GM21723 (cell line): ENCODE measurements at regions not wholly inside any gene's neighbourhood (a gene's known extent, or its start where the extent isn't known, plus 50 kb on each side); places are given as distances from the start of the nearest gene placed in this dataset.
"Not testable (repeated sequence)": the region's sequence is repeated elsewhere in the genome, so short reads cannot be mapped to it uniquely, and the experiment has no call there.

Experiments used
- ATAC-seq: cut with Tn5 transposase; IDR thresholded peaks from one replicate; pipeline ENCODE4 v1.9.1; 2021; ENCODE audit warnings: mild to moderate bottlenecking, moderate library complexity; ENCODE audit not compliant: unreplicated experiment

GRCh38 chr6:122859676-122860075 lies 70.6 kb downstream of the SMPDL3A start:
- ATAC-seq = no peak

DNA sequence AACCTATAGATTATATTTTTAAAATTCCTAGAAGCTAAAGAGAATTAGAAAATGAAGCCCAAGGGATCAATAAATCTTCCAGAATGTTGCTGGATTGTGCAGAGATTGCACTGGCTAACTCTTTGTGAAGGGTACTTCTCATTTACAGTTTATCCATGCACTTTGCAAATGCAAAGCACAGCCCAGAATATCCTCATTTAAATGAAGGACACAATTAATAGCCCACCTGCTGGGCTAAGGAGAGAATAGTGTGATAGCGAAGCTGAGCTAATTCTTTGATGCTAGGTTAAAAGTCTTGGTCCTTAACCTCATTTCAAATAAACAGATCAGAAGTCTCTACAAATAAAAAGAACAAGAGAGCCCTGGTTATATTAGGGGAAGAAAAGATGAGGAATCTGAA lies 72.5 kb downstream of the SMPDL3A start:
- ATAC-seq = no peak

GRCh38 chr6:122868137-122868536 lies 79.1 kb downstream of the SMPDL3A start:
- ATAC-seq = no peak

- peak; percentile 74 for ATAC-seq
These were observed 80.5 kb downstream of the SMPDL3A start for GRCh38 chr6:122869437-122870024.

GRCh38 chr6:122871079-122871478 lies 82.0 kb downstream of the SMPDL3A start:
- ATAC-seq = no peak

DNA sequence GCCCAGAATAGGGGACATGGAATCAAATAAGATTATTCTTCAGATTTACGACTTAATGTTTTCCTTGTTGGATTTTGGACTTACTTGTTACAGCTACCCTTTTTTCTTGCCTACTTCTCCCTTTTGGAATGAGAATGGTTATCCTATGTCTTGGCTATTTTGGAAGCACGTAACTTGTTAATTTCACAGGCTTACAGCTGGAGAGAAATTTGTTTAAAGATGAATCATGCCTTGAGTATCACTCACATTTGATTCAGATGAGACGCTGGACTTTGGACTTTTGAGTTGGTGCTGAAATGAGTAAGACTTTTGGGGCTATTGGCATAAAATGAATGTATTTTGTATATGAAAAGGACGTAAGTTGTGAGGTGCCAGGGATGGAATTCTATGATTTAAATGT lies 83.3 kb downstream of the SMPDL3A start:
- no peak for ATAC-seq

- ATAC-seq = no peak
These were observed 88.2 kb downstream of the SMPDL3A start for GRCh38 chr6:122877302-122877701.

DNA sequence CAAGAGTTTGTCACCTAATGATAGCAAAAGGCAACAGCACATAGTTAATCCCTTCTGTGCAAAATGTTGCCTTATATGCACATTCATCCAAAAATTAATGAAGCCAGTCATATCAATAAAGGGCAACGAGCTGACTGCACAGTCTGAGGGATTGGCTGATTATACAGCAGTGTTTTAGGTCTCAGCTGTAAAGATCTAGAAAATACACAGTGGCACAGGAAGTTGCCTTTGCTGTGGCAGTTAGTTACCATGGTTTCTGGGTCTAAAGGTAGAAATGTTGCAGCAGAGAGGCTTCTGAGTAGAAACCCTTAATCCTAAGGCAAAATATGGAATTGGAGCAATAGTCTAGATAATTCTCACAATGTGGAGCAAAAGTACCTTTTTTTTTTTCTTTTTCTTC lies 89.7 kb downstream of the SMPDL3A start:
- ATAC-seq = no peak

- no peak for ATAC-seq
These were observed 97.4 kb downstream of the SMPDL3A start for GRCh38 chr6:122886481-122886880.

DNA sequence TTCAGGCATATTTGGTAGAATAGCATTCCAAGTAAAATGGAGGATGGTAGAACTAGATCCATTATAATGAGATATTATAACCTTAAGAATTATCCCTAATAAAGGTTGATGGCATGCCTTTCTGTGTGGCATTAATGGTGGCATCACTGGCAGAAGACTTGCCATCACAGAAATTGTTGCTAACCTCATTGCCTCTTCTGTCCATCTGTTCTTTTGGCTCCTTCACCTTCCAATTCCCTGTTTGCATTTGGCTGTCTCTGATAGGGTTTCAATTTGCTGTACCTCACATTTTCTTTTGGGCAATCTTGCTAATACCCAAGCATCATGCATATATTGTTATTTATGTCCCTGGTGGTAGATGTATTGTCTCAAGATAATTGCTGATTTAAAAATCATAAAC lies 98.9 kb downstream of the SMPDL3A start:
- ATAC-seq = no peak

GRCh38 chr6:122888680-122889079 lies 99.6 kb downstream of the SMPDL3A start:
- ATAC-seq = not testable (repeated sequence)

DNA sequence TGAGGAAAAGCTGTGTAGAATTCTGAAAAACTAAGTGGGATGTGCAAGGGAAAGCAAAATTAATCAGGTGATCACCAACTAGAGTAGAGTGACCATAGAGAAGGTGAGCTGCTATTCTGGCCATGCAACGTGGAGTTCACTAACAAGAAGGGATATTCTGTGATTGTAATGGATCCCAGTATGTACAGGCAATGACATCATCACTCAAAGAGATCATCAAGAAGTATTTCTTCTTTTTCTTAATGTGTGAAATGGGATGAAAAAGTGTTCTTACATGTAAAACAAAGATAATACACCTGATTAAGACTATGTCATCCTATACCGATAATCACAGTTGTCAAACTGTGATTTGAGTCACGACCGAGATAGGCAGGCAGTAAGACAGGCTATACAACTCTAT lies 101.2 kb downstream of the SMPDL3A start:
- ATAC-seq = no peak

GRCh38 chr6:122894791-122895190 lies 101.2 kb upstream of the CLVS2 start:
- ATAC-seq = no peak

DNA sequence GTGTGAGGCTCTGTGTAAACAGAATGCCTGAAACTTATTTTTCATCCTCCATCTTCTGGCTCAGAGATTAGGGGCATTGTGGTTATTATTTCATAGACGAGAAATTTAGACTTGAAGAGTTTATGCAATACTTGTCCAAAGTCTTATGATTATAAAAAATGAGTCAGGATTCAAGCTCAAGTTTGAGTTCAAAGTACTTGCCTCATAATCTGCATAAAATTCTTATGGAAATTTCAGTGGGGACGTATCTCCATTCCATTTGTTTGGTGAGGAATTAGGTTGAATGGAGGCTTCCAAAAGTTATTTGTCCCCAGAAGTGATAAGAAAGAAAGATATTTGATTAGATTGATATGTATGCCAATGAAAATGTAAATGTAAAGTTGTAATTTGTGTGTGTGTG lies 93.7 kb upstream of the CLVS2 start:
- no peak for ATAC-seq

- ATAC-seq = no peak
These were observed 92.6 kb upstream of the CLVS2 start for GRCh38 chr6:122903266-122903915.

DNA sequence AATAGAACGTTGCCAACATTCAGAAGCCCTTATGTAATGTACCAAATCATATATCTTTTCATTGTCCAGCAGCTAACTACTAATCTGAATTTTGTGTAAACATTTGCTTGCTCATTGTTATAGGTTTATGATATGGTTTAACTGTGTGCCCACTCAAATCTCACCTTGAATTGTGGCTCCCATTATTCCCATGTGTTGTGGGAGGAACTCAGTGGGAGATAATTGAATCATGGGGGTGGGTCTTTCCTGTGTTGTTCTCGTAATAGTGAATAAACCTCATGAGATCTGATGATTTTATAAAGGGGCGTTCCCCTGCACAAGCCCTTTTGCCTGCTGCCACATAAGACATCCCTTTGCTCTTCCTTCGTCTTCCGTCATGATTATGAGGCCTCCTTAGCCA lies 91.9 kb upstream of the CLVS2 start:
- no peak for ATAC-seq

- no peak for ATAC-seq
These were observed 82.5 kb upstream of the CLVS2 start for GRCh38 chr6:122913558-122913957.

- ATAC-seq = no peak
These were observed 77.3 kb upstream of the CLVS2 start for GRCh38 chr6:122918714-122919113.

- peak; percentile 82 for ATAC-seq
These were observed 65.5 kb upstream of the CLVS2 start for GRCh38 chr6:122930252-122931180.

DNA sequence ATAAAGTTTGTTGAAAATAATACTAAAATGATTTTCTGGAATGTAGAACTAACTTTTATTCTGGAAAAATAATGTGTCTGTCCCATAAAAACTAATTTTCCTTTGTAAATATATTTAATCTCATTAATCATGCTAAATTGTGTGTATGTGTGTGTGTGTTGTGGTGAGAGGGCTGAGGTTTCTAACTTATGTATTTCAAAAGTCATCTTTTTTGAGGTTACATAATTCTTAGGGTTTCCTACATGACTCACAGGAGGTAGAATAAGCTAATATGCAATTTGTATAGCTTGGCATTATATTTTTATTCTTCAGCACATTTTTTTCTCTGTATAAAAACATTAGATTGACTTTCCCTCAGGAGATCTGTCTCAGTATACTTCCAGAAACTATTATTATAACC lies 64.1 kb upstream of the CLVS2 start:
- ATAC-seq = no peak

DNA sequence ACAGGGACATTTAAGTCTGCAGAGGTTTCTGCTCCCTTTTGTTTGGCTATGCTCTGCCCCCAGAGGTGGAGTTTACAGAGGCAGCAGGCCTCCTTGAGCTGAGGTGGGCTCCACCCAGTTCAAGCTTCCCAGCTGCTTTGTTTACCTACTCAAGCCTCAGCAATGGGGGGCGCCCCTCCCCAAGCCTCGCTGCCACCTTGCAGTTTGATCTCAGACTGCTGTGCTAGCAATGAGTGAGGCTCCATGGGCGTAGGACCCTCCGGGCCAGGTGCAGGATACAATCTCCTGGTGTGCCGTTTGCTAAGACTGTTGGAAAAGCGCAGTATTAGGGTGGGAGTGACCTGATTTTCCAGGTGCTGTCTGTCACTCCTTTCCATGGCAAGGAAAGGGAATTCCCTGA lies 51.1 kb upstream of the CLVS2 start:
- ATAC-seq = not testable (repeated sequence)
